Peyer's patch (tissue), 4 donors: ENCODE measurements at regions not wholly inside any gene's neighbourhood (a gene's known extent, or its start where the extent isn't known, plus 50 kb on each side); places are given as distances from the start of the nearest gene placed in this dataset.

Experiments
- POLR2A ChIP-seq, 2 donors: fragments of 450-650 bp; IDR thresholded peaks; one replicate each; pipeline ENCODE4 v1.5.1; 2017; ENCODE audit warnings: antibody characterized with exemption in 2 of 2, mild to moderate bottlenecking in 2 of 2, moderate library complexity in 2 of 2
- TF ChIP-seq, protein P1 (sequence below), 6 experiments: fragments of 450-650 bp in 4 of 6; fragments of 200-600 bp in 2 of 6; sonication (generic) in 1 of 6; IDR thresholded peaks; one replicate each; pipeline ENCODE4 v1.5.1; 2017 to 2019; ENCODE audit warnings: antibody characterized with exemption in 6 of 6, mild to moderate bottlenecking in 3 of 6, moderate library complexity in 1 of 6

DNA sequence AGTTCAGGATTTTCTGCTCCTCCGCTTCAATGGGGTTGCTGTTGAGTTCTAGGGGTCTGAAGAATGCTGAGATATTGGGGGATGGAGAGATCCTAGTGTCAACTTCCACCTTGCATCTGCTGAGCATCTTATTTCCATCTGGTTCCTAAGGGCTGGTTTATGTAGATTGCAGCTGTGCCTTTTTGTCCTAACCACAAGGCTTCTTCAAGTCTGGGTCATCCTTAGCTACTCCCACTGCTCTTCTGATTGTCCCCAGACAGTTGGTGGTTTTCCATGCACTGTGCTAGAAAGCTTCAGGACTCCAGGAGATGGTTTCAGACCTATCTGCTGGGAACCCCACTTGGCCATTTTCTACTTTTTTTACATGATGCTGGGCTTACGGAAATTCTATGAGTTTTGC lies 125.0 kb downstream of the IL20RB start:
- TF ChIP-seq, protein P1, sequence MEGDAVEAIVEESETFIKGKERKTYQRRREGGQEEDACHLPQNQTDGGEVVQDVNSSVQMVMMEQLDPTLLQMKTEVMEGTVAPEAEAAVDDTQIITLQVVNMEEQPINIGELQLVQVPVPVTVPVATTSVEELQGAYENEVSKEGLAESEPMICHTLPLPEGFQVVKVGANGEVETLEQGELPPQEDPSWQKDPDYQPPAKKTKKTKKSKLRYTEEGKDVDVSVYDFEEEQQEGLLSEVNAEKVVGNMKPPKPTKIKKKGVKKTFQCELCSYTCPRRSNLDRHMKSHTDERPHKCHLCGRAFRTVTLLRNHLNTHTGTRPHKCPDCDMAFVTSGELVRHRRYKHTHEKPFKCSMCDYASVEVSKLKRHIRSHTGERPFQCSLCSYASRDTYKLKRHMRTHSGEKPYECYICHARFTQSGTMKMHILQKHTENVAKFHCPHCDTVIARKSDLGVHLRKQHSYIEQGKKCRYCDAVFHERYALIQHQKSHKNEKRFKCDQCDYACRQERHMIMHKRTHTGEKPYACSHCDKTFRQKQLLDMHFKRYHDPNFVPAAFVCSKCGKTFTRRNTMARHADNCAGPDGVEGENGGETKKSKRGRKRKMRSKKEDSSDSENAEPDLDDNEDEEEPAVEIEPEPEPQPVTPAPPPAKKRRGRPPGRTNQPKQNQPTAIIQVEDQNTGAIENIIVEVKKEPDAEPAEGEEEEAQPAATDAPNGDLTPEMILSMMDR (IDR thresholded peaks at IDR 0.05) = no peak
- TF ChIP-seq POLR2A (IDR thresholded peaks at IDR 0.05) = no peak
